GM21529 (cell line): ENCODE measurements at regions not wholly inside any gene's neighbourhood (a gene's known extent, or its start where the extent isn't known, plus 50 kb on each side); places are given as distances from the start of the nearest gene placed in this dataset.
"Not testable (repeated sequence)": the region's sequence is repeated elsewhere in the genome, so short reads cannot be mapped to it uniquely, and the experiment has no call there.

ENCODE experiments used
- ATAC-seq: cut with Tn5 transposase; IDR thresholded peaks from one replicate; pipeline ENCODE4 v1.9.1; 2021; ENCODE audit not compliant: unreplicated experiment

- no peak for ATAC-seq
Measured at GRCh38 chr5:7202846-7203245, 193.1 kb upstream of the ADCY2 start.

DNA sequence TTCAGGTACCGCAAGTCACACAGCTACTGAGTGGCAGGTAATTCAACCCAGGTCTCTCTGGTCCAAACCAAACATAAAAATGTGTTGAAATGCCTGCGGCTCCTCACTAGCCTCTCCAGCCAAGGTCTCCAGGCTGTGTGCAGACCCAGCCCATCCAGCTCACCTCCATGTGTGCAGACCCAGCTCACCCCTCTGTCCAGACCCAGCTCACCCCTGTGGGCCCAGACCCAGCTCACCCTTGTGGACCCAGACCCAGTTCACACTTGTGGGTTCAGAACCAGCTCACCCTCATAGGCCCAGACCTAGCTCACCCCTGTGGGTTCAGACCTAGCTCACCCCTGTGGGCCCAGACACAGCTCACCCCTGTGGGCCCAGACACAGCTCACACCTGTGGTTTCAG is 188.0 kb upstream of the ADCY2 start:
- ATAC-seq: no peak

- ATAC-seq: no peak
Measured at GRCh38 chr5:7208938-7209337, 187.0 kb upstream of the ADCY2 start.

DNA sequence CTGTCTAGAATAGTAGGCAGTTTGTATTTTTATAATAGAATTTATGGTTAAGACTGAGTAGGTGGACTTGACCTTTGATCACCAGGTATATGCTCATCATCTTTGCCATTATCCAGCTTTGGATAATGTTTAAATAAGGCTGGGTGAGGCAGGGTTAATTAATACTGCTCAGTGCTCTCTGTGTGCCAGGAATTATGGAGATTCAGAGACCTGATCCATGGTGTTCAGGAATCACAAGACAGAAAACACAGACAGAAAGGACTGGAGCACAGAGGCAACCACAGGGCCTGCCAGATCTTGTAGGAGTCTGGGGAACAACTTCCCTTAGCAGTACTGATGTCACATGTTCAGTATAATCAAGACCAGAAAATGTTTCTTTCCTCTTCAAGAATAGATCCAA is 186.3 kb upstream of the ADCY2 start:
- ATAC-seq: no peak

- ATAC-seq: no peak
Measured at GRCh38 chr5:7210549-7210948, 185.4 kb upstream of the ADCY2 start.

DNA sequence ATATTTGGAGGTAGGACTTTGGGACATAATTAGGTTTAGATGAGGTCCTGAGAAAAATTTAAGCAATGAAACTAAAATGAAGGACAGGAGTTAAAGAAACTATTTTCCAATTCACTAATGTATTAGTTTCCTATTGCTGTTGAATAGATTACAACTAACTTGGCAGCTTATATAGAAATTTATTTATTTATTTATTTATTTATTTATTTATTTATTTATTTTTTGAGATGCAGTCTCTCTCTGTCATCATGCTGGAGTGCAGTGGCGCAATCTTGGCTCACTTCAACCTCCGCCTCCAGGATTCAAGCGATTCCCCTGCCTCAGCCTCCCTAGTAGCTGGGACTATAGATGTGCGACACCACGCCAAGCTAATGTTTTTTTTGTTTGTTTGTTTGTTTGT is 182.4 kb upstream of the ADCY2 start:
- ATAC-seq: no peak

GRCh38 chr5:7214906-7215416 is 181.0 kb upstream of the ADCY2 start:
- no peak for ATAC-seq

- no peak for ATAC-seq
Measured at GRCh38 chr5:7218141-7218540, 177.8 kb upstream of the ADCY2 start.

- ATAC-seq: no peak
Measured at GRCh38 chr5:7220156-7220555, 175.8 kb upstream of the ADCY2 start.

- no peak for ATAC-seq
Measured at GRCh38 chr5:7221041-7221440, 174.9 kb upstream of the ADCY2 start.

DNA sequence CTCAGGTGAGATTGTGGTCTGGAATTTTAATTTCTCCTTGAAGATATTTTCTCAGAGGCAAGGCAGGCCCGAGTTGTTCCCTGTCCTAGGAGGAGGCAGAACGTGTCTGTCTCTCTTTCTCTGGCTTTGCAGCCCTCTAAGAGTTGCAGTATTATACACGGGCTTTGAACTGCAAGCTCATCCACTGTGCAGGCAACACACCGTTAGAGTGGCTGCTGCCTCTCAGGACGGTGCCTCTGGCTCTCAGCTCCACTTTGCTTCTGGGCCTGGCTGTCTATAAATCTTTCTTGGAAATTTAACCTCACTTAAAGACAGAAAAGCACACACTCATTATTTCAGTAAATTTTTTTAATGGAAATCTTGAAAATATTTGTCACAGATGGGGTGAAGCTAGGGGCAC is 170.1 kb upstream of the ADCY2 start:
- ATAC-seq: no peak

GRCh38 chr5:7242118-7242710 is 153.7 kb upstream of the ADCY2 start:
- no peak for ATAC-seq

DNA sequence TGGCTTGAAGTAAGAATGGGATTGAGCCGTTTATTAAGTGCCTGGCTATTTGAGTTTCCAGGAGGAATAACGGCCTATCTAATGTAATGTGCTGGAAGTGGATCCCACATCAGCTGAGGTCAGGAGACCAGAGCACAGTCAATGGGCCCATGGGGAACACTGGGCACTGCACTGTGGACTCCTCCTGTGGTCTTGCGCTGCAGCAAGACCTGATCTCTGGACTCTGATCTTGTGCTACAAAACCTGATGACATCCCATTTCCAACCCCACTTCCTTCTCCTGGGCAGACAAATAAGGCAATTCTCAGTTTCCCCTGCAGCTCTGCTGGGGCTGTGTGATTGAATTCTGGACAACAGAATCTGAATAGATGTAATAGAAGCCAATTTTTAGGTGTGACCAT is 151.7 kb upstream of the ADCY2 start:
- no peak for ATAC-seq

DNA sequence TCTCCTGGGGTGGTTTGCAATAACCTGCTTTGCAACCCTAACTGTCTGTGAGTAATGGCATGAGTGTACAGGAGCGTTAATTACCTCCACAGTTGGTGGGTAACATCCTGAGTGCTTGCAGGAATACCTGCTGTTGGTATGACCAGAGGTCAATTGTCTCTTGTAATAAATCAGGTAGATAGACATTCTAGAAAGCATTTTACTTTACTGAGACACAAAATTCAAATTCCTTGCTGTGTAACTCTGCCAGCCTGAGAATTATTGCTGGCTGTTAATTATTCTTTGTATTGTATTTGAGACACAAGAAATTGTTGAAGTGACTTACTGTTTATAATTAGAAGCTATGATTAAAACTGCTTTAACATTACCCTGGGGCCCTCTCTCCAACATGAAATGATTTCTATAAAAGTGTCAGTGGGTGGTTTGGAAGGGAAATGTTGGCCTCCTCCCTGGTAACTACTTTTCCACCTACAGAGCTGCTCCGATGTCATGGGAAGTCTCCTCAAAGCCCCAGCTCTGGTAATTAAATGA is 150.8 kb upstream of the ADCY2 start:
- no peak for ATAC-seq

DNA sequence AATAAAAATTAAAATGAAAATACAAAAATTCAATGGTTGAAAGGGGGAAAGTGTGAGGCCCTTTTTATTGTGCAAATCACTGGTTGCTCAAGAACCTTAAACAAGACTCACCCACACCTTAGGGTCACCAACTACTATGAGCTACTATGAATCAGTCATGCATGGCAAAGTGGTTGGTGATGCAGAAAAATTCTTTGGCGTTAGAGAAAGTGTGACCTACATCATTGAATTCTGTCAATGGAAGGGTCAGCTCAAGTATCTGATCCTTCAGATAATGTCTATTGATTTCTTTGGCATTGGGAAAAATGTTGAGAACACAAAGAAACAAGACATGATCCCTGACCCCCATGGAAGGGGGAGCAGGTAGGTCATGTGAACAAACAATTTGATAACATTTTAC is 149.7 kb upstream of the ADCY2 start:
- no peak for ATAC-seq

GRCh38 chr5:7250004-7250403 is 145.9 kb upstream of the ADCY2 start:
- no peak for ATAC-seq

GRCh38 chr5:7250611-7251010 is 145.3 kb upstream of the ADCY2 start:
- no peak for ATAC-seq

GRCh38 chr5:7251132-7251531 is 144.8 kb upstream of the ADCY2 start:
- ATAC-seq: no peak

DNA sequence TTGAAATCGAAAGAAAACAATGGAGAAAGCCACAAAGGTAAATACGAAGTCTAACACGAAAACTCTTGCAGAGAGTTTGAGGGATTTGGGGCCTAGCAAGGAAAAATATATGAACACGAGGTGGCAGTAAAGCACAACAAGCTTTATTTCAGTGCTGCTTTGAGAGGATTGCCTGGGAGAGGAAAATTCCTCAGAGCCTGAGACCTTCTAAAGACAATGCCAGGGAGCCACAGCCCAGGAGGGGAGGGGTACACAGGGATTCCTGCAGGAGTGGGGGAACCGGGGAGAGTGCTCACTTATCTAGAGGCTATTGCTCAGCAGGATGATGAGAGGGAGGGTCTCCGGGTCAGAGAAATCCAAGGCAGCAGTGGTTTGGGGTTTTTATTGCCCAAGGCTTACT is 134.9 kb upstream of the ADCY2 start:
- ATAC-seq: no peak

- ATAC-seq: no peak
Measured at GRCh38 chr5:7261900-7262299, 134.0 kb upstream of the ADCY2 start.

DNA sequence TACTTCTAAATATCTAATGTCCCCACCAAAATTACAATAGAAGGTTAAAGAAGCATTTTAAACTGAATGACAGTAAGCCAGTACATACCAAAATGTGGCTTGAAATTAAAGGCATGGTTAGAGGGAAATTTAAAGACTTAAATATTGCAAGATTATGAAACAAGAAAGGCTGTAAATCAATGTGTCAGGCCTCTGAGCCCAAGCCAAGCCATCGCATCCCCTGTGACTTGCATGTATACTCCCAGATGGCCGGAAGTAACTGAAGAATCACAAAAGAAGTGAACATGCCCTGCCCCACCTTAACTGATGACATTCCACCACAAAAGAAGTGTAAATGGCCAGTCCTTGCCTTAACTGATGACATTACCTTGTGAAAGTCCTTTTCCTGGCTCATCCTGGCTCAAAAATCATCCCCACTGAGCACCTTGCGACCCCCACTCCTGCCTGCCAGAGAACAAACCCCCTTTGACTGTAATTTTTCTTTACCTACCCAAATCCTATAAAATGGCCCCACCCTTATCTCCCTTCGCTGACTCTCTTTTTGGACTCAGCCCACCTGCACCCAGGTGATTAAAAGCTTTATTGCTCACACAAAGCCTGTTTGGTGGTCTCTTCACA is 132.4 kb upstream of the ADCY2 start:
- not testable (repeated sequence) for ATAC-seq

DNA sequence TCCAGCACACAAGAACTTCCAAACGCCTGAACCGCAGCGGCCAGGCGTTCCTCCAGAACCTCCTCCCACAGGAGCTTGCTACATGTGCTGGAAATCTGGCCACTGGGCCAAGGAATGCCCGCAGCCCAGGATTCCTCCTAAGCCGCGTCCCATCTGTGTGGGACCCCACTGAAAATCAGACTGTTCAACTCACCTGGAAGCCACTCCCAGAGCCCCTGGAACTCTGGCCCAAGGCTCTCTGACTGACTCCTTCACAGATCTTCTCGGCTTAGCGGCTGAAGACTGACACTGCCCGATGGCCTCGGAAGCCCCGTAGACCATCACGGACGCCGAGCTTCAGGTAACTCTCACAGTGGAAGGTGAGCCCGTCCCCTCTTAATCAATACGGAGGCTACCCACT is 130.2 kb upstream of the ADCY2 start:
- not testable (repeated sequence) for ATAC-seq

DNA sequence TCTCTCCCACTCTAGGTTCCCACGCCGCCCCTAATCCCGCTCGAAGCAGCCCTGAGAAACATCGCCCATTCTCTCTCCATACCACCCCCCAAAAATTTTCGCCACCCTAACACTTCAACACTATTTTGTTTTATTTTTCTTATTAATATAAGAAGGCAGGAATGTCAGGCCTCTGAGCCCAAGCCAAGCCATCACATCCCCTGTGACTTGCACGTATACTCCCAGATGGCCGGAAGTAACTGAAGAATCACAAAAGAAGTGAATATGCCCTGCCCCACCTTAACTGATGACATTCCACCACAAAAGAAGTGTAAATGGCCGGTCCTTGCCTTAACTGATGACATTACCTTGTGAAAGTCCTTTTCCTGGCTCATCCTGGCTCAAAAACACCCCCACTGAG is 127.2 kb upstream of the ADCY2 start:
- not testable (repeated sequence) for ATAC-seq
